ENCODE measurements at regions not wholly inside any gene's neighbourhood (a gene's known extent, or its start where the extent isn't known, plus 50 kb on each side); places are given as distances from the start of the nearest gene placed in this dataset.

- TF ChIP-seq CTBP2 (IDR thresholded peaks at IDR 0.05; ENCODE audit: borderline replicate concordance, insufficient read depth, insufficient read length, low read length) (no peak), ATF3 (IDR thresholded peaks at IDR 0.05; ENCODE audit: insufficient read depth, low read depth, low read length) (no peak), POLR2A (IDR thresholded peaks at IDR 0.05; ENCODE audit: control extremely low read depth in 1 of 2, low read depth in 2 of 2, low read length in 2 of 2) (no peak), YY1 (IDR thresholded peaks at IDR 0.05; ENCODE audit: low read depth, low read length) (no peak), BACH1 (IDR thresholded peaks at IDR 0.05; ENCODE audit: low read length) (no peak), NRF1 (IDR thresholded peaks at IDR 0.05; ENCODE audit: low read depth, low read length) (no peak)
- TF ChIP-seq, protein P1, sequence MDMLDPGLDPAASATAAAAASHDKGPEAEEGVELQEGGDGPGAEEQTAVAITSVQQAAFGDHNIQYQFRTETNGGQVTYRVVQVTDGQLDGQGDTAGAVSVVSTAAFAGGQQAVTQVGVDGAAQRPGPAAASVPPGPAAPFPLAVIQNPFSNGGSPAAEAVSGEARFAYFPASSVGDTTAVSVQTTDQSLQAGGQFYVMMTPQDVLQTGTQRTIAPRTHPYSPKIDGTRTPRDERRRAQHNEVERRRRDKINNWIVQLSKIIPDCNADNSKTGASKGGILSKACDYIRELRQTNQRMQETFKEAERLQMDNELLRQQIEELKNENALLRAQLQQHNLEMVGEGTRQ (IDR thresholded peaks at IDR 0.05; ENCODE audit: low read length), result no peak
These were observed 95.1 kb upstream of the SERPINE2 start (continued) for GRCh38 chr2:224134003-224134734.
